ENCODE measurements at regions not wholly inside any gene's neighbourhood (a gene's known extent, or its start where the extent isn't known, plus 50 kb on each side); places are given as distances from the start of the nearest gene placed in this dataset.

DNA sequence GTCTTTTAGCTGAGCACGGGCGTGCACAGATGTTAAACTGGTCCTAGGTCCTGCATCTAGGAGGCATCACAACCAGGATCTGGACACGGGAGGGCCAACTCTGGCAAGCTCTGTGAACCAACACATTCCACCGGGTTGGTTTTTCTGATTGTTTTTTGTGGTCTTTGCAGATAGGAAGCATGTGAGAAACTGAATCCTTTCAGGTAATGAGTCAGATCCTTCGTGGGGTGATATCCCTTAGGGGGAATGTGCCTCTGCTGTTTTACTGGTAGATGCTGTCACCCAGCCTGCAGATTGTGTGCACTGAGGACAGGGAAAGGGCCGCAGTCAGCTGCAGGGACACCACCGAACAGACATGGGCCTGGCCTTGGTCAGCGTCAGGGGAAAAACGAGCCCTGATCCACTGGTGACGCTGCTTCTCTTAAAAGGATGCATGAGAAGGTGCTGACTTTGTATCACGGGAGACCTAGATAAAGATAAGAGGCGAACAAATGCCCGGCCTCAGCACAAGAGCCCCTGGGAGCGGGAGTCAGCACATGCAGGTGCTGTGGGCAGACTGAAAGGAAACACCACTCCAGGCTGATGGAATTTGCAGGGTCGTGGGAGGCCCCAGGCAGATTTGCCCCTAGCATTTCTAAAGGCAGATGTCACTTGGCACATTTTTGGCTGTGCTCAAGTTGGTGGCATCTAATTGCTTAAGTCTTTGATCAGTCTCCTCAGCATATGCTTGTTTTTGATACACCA is 51.1 kb downstream of the DOP1B start:
- H3K4me1 ChIP-seq (ENCODE audit: insufficient read depth, low read length), result peaks cover 78% of the 10 kb centered on the region
- peak overlapping the region; percentile 1 for H3K4me2 ChIP-seq (ENCODE audit: low read length)
- no TSS peak for BruUV-seq (replicated peaks)
- DNase-seq, result peak; percentile 88
- no peak overlapping the region for H3K9ac ChIP-seq (ENCODE audit: low read length)
- H3K27ac ChIP-seq (ENCODE audit: low read length), result peak overlapping the region; percentile 61
- intact Hi-C loops (cut with micrococcal nuclease), result loop anchor here (2.0 to 10.0 kb wide), 2 partner anchors 19 to 143 kb away; partner anchors contain the start of gene SETD4
- H4K20me1 ChIP-seq (ENCODE audit: low read length), result no peaks in the 10 kb centered on the region
- no peaks in the 10 kb centered on the region for H3K36me3 ChIP-seq (ENCODE audit: low read depth, low read length)
- H3K4me3 ChIP-seq (ENCODE audit: low read length), result no peak overlapping the region
- CTCF ChIA-PET, result interaction anchor here (0.7 kb wide), 1 partner anchor 1011 kb away, joined by 3 read pairs; no protein-coding TSS in a partner anchor
- H3F3A ChIP-seq (ENCODE audit: low read length, unreplicated experiment), result peaks cover 16% of the 10 kb centered on the region
- peak; percentile 24 for ATAC-seq
- TF ChIP-seq, protein P1, sequence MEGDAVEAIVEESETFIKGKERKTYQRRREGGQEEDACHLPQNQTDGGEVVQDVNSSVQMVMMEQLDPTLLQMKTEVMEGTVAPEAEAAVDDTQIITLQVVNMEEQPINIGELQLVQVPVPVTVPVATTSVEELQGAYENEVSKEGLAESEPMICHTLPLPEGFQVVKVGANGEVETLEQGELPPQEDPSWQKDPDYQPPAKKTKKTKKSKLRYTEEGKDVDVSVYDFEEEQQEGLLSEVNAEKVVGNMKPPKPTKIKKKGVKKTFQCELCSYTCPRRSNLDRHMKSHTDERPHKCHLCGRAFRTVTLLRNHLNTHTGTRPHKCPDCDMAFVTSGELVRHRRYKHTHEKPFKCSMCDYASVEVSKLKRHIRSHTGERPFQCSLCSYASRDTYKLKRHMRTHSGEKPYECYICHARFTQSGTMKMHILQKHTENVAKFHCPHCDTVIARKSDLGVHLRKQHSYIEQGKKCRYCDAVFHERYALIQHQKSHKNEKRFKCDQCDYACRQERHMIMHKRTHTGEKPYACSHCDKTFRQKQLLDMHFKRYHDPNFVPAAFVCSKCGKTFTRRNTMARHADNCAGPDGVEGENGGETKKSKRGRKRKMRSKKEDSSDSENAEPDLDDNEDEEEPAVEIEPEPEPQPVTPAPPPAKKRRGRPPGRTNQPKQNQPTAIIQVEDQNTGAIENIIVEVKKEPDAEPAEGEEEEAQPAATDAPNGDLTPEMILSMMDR (conservative IDR thresholded peaks at IDR 0.05; ENCODE audit: low read depth, low read length), result no peak
- TF ChIP-seq EZH2phosphoT487 (IDR thresholded peaks at IDR 0.05; ENCODE audit: borderline replicate concordance, low read length), result no peak
- no peak for TF ChIP-seq EZH2 (IDR thresholded peaks at IDR 0.05; ENCODE audit: low read length, unreplicated experiment)
- no peaks in the 10 kb centered on the region for H3K79me2 ChIP-seq (ENCODE audit: low read length)
- POLR2A ChIA-PET (ENCODE audit: unreplicated experiment), result interaction anchor here (0.6 to 0.7 kb wide), 3 partner anchors 52 to 112 kb away, joined by 3 to 12 read pairs (median 4); no protein-coding TSS in a partner anchor
- no peak overlapping the region for H2AFZ ChIP-seq (ENCODE audit: low read length)
- no peaks in the 10 kb centered on the region for H3K9me3 ChIP-seq (ENCODE audit: low read length)
- no peaks in the 10 kb centered on the region for H3K9me2 ChIP-seq (replicated peaks; ENCODE audit: low read length)
- H3K27me3 ChIP-seq (ENCODE audit: low read length), result no peaks in the 10 kb centered on the region

DNA sequence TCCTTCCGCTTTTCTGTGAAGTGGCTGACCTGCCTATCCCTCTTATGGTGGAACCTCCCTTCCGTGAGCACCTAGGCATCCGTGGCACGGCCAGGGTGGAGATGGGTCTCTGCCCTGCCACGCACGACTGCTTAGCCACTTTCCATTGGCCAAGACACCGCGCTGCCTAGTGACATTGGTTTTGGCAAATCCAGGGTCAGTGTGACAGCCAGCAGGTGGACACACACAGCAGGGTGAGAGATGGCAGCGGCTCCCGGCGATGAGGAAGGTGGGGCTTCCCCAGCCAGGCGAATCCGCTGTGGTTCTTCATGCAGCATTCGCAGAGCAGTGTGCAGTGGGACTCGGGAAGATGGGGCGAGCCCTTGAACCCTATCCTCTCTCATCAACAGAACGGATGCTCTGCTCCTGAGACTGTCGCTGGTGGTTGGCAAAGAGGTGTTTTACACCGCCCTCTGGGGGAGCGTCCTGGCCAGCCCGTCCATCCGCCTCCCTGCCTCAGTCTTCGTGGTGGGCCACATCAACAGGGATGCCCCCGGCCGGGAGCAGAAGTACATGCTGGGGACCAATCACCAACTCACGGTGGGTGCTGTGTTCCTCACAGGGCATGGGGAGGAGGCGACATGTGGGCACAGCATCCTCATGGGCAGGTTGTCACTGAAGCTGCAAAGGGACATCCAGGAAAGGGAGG is 51.8 kb downstream of the DOP1B start:
- intact Hi-C loops (cut with micrococcal nuclease), result loop anchor here (1.0 to 10.0 kb wide), 4 partner anchors 20 to 144 kb away; partner anchors contain the start of gene SETD4
- DNase-seq, result no peak
- Histone ChIP-seq H3F3A (ENCODE audit: low read length, unreplicated experiment) (peaks cover 12% of the 10 kb centered on the region), H2AFZ (ENCODE audit: low read length) (no peak overlapping the region), H4K20me1 (ENCODE audit: low read length) (no peaks in the 10 kb centered on the region), H3K9me3 (ENCODE audit: low read length) (no peaks in the 10 kb centered on the region), H3K79me2 (ENCODE audit: low read length) (no peaks in the 10 kb centered on the region), H3K4me1 (ENCODE audit: insufficient read depth, low read length) (peaks cover 77% of the 10 kb centered on the region), H3K9me2 (replicated peaks; ENCODE audit: low read length) (no peaks in the 10 kb centered on the region), H3K36me3 (ENCODE audit: low read depth, low read length) (no peaks in the 10 kb centered on the region), H3K27ac (ENCODE audit: low read length) (peak overlapping the region; percentile 61; the same call in 1 of the 2 replicates), H3K4me2 (ENCODE audit: low read length) (peak overlapping the region; percentile 1; the same call in 1 of the 2 replicates), H3K9ac (ENCODE audit: low read length) (no peak overlapping the region), H3K4me3 (ENCODE audit: low read length) (no peak overlapping the region), H3K27me3 (ENCODE audit: low read length) (no peaks in the 10 kb centered on the region)
- POLR2A ChIA-PET (ENCODE audit: unreplicated experiment), result no interaction called here
- ATAC-seq, result no peak
- no TSS peak for BruUV-seq (replicated peaks)
- CTCF ChIA-PET, result no interaction called here
- no peak for TF ChIP-seq EZH2 (IDR thresholded peaks at IDR 0.05; ENCODE audit: low read length, unreplicated experiment)
- no peak for TF ChIP-seq EZH2phosphoT487 (IDR thresholded peaks at IDR 0.05; ENCODE audit: borderline replicate concordance, low read length)
- TF ChIP-seq, protein P1 (conservative IDR thresholded peaks at IDR 0.05; ENCODE audit: low read depth, low read length), result no peak
